Panc1 (cell line): ENCODE measurements at regions not wholly inside any gene's neighbourhood (a gene's known extent, or its start where the extent isn't known, plus 50 kb on each side); places are given as distances from the start of the nearest gene placed in this dataset.

ENCODE experiments used
- ATAC-seq: fragments of 200-7000 bp; cut with Tn5 transposase; 2 replicates; pipeline ENCODE4 v1.9.1; 2020; ENCODE audit warnings: mild to moderate bottlenecking, moderate library complexity
- BruUV-seq: library from RNA; stranded (reverse); fragments of 400-500 nt; replicated peaks from 2 replicates; lab custom pipeline; 2021; lab: Mats Ljungman, UMichigan
- CTCF ChIA-PET: fragments of 300-600 bp; sonication (Branson Sonifier 250); formaldehyde crosslinking; loops from one replicate; lab custom pipeline; 2022; ENCODE audit warnings: antibody characterized with exemption; lab: Charles Lee
- POLR2A ChIA-PET: fragments of 300-600 bp; sonication (Branson Sonifier 250); formaldehyde crosslinking; loops from one replicate; lab custom pipeline; 2022; ENCODE audit warnings: antibody characterized with exemption; lab: Charles Lee
- DNase-seq: peaks from one replicate; pipeline ENCODE4 v3.0.0-alpha.2; 2010; ENCODE audit warnings: low read depth, low spot score
- H3K27ac ChIP-seq: 2 replicates; pipeline ENCODE4 v1.5.1; 2011; ENCODE audit warnings: mild to moderate bottlenecking, low read length, inconsistent platforms
- H3K27me3 ChIP-seq: fragments of 200-500 bp; sonication (Bioruptor generic); 2 replicates; pipeline ENCODE4 v1.6.0; 2014; ENCODE audit warnings: low read length, inconsistent platforms; ENCODE audit not compliant: control insufficient read depth, insufficient read depth
- H3K36me3 ChIP-seq: fragments of 200-500 bp; sonication (Bioruptor generic); 2 replicates; pipeline ENCODE4 v1.5.1; 2014; ENCODE audit warnings: inconsistent platforms, mild to moderate bottlenecking, low read length, moderate library complexity; ENCODE audit not compliant: control insufficient read depth, insufficient read depth
- H3K4me1 ChIP-seq: 2 replicates; pipeline ENCODE4 v1.5.1; 2011; ENCODE audit warnings: inconsistent platforms, mild to moderate bottlenecking, low read length, moderate library complexity; ENCODE audit not compliant: control insufficient read depth, insufficient read depth
- H3K4me3 ChIP-seq, 2 experiments: 2 replicates each; pipeline ENCODE4 v1.5.1; 2011 to 2012; ENCODE audit warnings: low read depth in 2 of 2, low read length in 2 of 2, mild to moderate bottlenecking in 2 of 2, inconsistent platforms in 1 of 2, moderate library complexity in 1 of 2
- H3K9me3 ChIP-seq: fragments of 200-500 bp; sonication (Bioruptor generic); 2 replicates; pipeline ENCODE4 v1.5.1; 2014; ENCODE audit warnings: low read depth, mild to moderate bottlenecking, inconsistent platforms, low read length, moderate library complexity; ENCODE audit not compliant: control insufficient read depth, insufficient read depth
- CTCF ChIP-seq: fragments of 450-650 bp; IDR thresholded peaks from 2 replicates; pipeline ENCODE4 v1.5.1; 2017; ENCODE audit warnings: mild to moderate bottlenecking
- POLR2AphosphoS5 ChIP-seq: IDR thresholded peaks from 2 replicates; pipeline ENCODE4 v1.6.1; 2012; ENCODE audit warnings: mild to moderate bottlenecking, low read depth, low read length, moderate library complexity
- REST ChIP-seq, 2 experiments: IDR thresholded peaks; 2 replicates each; pipeline ENCODE4 v1.6.1; 2011 to 2012; ENCODE audit warnings: low read depth in 2 of 2, control low read depth in 1 of 2, low read length in 1 of 2, mild to moderate bottlenecking in 1 of 2, moderate library complexity in 1 of 2; ENCODE audit not compliant: insufficient read depth in 1 of 2
- SIN3A ChIP-seq: IDR thresholded peaks from 2 replicates; pipeline ENCODE4 v1.6.1; 2012; ENCODE audit warnings: low read depth, mild to moderate bottlenecking, low read length, moderate library complexity, borderline replicate concordance; ENCODE audit not compliant: insufficient read depth
- TCF7L2 ChIP-seq: IDR thresholded peaks from 2 replicates; pipeline ENCODE4 v1.6.1; 2011; ENCODE audit warnings: mild to moderate bottlenecking, low read depth, low read length, inconsistent platforms
- in situ Hi-C: cut with HindIII; loops from 2 replicates; pipeline ENCODE4 v1.10.0; 2016; ENCODE audit warnings: low sequenced_read_pairs, low pct_unique_long_range_greater_than_20kb
- intact Hi-C: fragments of 100-400 bp; cut with micrococcal nuclease; formaldehyde crosslinking; loops from one replicate; pipeline ENCODE4 v1.10.0; 2022; ENCODE audit not compliant: unreplicated experiment

- DNase-seq = no peak
- in situ Hi-C loops = no loop called here
- no peaks in the 10 kb centered on the region for H3K27me3 ChIP-seq
- H3K27ac ChIP-seq = no peak overlapping the region
- POLR2A ChIA-PET = no interaction called here
- H3K4me1 ChIP-seq = no peaks in the 10 kb centered on the region; the same call in 1 of the 2 replicates
- H3K9me3 ChIP-seq = no peaks in the 10 kb centered on the region
- CTCF ChIA-PET = no interaction called here
- intact Hi-C loops = no loop called here
- H3K4me3 ChIP-seq = no peak overlapping the region
- H3K36me3 ChIP-seq = no peaks in the 10 kb centered on the region
- BruUV-seq = no TSS peak
- ATAC-seq = no peak
- TF ChIP-seq REST (IDR thresholded peaks at IDR 0.05; ENCODE audit: insufficient read depth in 1 of 2, low read depth in 2 of 2, low read length in 1 of 2) (no peak), POLR2AphosphoS5 (no peak), TCF7L2 (no peak), CTCF (no peak), SIN3A (no peak)
Measured at GRCh38 chr4:13142726-13143125, 341.4 kb downstream of the RAB28 start.

GRCh38 chr4:13142191-13142590 lies 341.9 kb downstream of the RAB28 start:
- ATAC-seq = no peak
- TF ChIP-seq REST (IDR thresholded peaks at IDR 0.05; ENCODE audit: insufficient read depth in 1 of 2, low read depth in 2 of 2, low read length in 1 of 2) = no peak
- TF ChIP-seq POLR2AphosphoS5 = no peak
- no peak for TF ChIP-seq SIN3A
- no peak for TF ChIP-seq TCF7L2
- TF ChIP-seq CTCF = no peak
- no TSS peak for BruUV-seq
- intact Hi-C loops (no loop called here), in situ Hi-C loops (no loop called here)
- POLR2A ChIA-PET = no interaction called here
- H3K36me3 ChIP-seq = no peaks in the 10 kb centered on the region
- CTCF ChIA-PET = no interaction called here
- no peaks in the 10 kb centered on the region; the same call in 1 of the 2 replicates for H3K4me1 ChIP-seq
- H3K4me3 ChIP-seq = no peak overlapping the region
- H3K27me3 ChIP-seq = no peaks in the 10 kb centered on the region
- DNase-seq = no peak
- H3K27ac ChIP-seq = no peak overlapping the region
- no peaks in the 10 kb centered on the region for H3K9me3 ChIP-seq
